Parathyroid adenoma (tissue), 2 donors: ENCODE measurements at regions not wholly inside any gene's neighbourhood (a gene's known extent, or its start where the extent isn't known, plus 50 kb on each side); places are given as distances from the start of the nearest gene placed in this dataset.
"Not testable (repeated sequence)": the region's sequence is repeated elsewhere in the genome, so short reads cannot be mapped to it uniquely, and the experiment has no call there.

Experiments used
- H2AFZ ChIP-seq: fragments of 300-600 bp; sonication (generic); one replicate; pipeline ENCODE4 v1.7.0; 2017; ENCODE audit warnings: antibody characterized with exemption, mild to moderate bottlenecking
- H3K27ac ChIP-seq: fragments of 300-600 bp; sonication (generic); one replicate; pipeline ENCODE4 v1.7.0; 2017
- H3K27me3 ChIP-seq: fragments of 300-600 bp; sonication (generic); one replicate; pipeline ENCODE4 v1.7.0; 2017; ENCODE audit warnings: low read length; ENCODE audit not compliant: control insufficient read depth, insufficient read depth
- H3K36me3 ChIP-seq: fragments of 300-600 bp; sonication (generic); one replicate; pipeline ENCODE4 v1.7.0; 2017; ENCODE audit warnings: low read length; ENCODE audit not compliant: control insufficient read depth, insufficient read depth
- H3K4me1 ChIP-seq: fragments of 300-600 bp; sonication (generic); one replicate; pipeline ENCODE4 v1.7.0; 2017; ENCODE audit warnings: control low read depth
- H3K4me2 ChIP-seq: fragments of 300-600 bp; sonication (generic); one replicate; pipeline ENCODE4 v1.7.0; 2017; ENCODE audit warnings: low read length
- H3K4me3 ChIP-seq: fragments of 300-600 bp; sonication (generic); one replicate; pipeline ENCODE4 v1.7.0; 2017; ENCODE audit warnings: low read depth, low read length
- H3K79me2 ChIP-seq: fragments of 300-600 bp; sonication (generic); one replicate; pipeline ENCODE4 v1.7.0; 2017; ENCODE audit warnings: control low read depth
- H3K9ac ChIP-seq: fragments of 300-600 bp; sonication (generic); one replicate; pipeline ENCODE4 v1.7.0; 2017; ENCODE audit warnings: mild to moderate bottlenecking
- H3K9me3 ChIP-seq: fragments of 300-600 bp; sonication (generic); one replicate; pipeline ENCODE4 v1.7.0; 2017; ENCODE audit warnings: low read length; ENCODE audit not compliant: control insufficient read depth
- CTCF ChIP-seq: fragments of 300-600 bp; sonication (generic); IDR thresholded peaks from one replicate; pipeline ENCODE4 v1.7.0; 2017; ENCODE audit warnings: antibody characterized with exemption, mild to moderate bottlenecking
- donor health status: primary hyperparathyroidism.

GRCh38 chr6:130708338-130708737 is 118.9 kb upstream of the SMLR1 start:
- H3K27me3 ChIP-seq: no peaks in the 10 kb centered on the region
- no peak overlapping the region for H3K27ac ChIP-seq
- H3K79me2 ChIP-seq: no peaks in the 10 kb centered on the region
- no peak overlapping the region for H3K9ac ChIP-seq
- no peak for TF ChIP-seq CTCF
- H3K36me3 ChIP-seq: no peaks in the 10 kb centered on the region
- peaks cover 3% of the 10 kb centered on the region for H3K9me3 ChIP-seq
- H3K4me3 ChIP-seq: no peak overlapping the region
- no peak overlapping the region for H3K4me2 ChIP-seq
- no peak overlapping the region for H2AFZ ChIP-seq
- H3K4me1 ChIP-seq: no peaks in the 10 kb centered on the region

GRCh38 chr6:130711641-130712040 is 115.6 kb upstream of the SMLR1 start:
- H3K27me3 ChIP-seq, H3K79me2 ChIP-seq, H3K27ac ChIP-seq, H3K4me2 ChIP-seq, H3K4me3 ChIP-seq, H3K36me3 ChIP-seq, H2AFZ ChIP-seq, H3K4me1 ChIP-seq, H3K9me3 ChIP-seq, H3K9ac ChIP-seq: not testable (repeated sequence)

- no peaks in the 10 kb centered on the region for H3K79me2 ChIP-seq
Measured at GRCh38 chr6:130713144-130713543, 114.1 kb upstream of the SMLR1 start.

GRCh38 chr6:130715058-130715457 is 112.1 kb upstream of the SMLR1 start:
- Histone ChIP-seq H3K79me2 (no peaks in the 10 kb centered on the region), H3K9me3 (no peaks in the 10 kb centered on the region), H3K36me3 (no peaks in the 10 kb centered on the region), H2AFZ (no peak overlapping the region), H3K27me3 (no peaks in the 10 kb centered on the region), H3K4me3 (no peak overlapping the region), H3K4me2 (no peak overlapping the region), H3K4me1 (no peaks in the 10 kb centered on the region), H3K27ac (no peak overlapping the region), H3K9ac (no peak overlapping the region)
- TF ChIP-seq CTCF: no peak

More at GRCh38 chr6:130713144-130713543, 114.1 kb upstream of the SMLR1 start:
- no peaks in the 10 kb centered on the region for H3K36me3 ChIP-seq
- no peaks in the 10 kb centered on the region for H3K4me1 ChIP-seq
- H3K4me3 ChIP-seq: no peak overlapping the region
- TF ChIP-seq CTCF: no peak
- no peak overlapping the region for H3K4me2 ChIP-seq
- H2AFZ ChIP-seq: no peak overlapping the region
- H3K27me3 ChIP-seq: no peaks in the 10 kb centered on the region
- H3K9me3 ChIP-seq: no peaks in the 10 kb centered on the region
- no peak overlapping the region for H3K27ac ChIP-seq
- no peak overlapping the region for H3K9ac ChIP-seq

- Histone ChIP-seq H3K9ac (no peak overlapping the region), H3K4me1 (no peaks in the 10 kb centered on the region), H2AFZ (no peak overlapping the region), H3K79me2 (no peaks in the 10 kb centered on the region), H3K36me3 (no peaks in the 10 kb centered on the region), H3K9me3 (no peaks in the 10 kb centered on the region), H3K4me3 (no peak overlapping the region), H3K27ac (no peak overlapping the region), H3K4me2 (no peak overlapping the region), H3K27me3 (no peaks in the 10 kb centered on the region)
- TF ChIP-seq CTCF: no peak
Measured at GRCh38 chr6:130716466-130716865, 110.7 kb upstream of the SMLR1 start.
